DOHH2 (cell line): ENCODE measurements at regions not wholly inside any gene's neighbourhood (a gene's known extent, or its start where the extent isn't known, plus 50 kb on each side); places are given as distances from the start of the nearest gene placed in this dataset.

Experiments used
- H3F3A ChIP-seq: fragments of 200-600 bp; sonication (generic), shearing (Covaris generic); 2 replicates; pipeline ENCODE4 v1.6.0; 2016; ENCODE audit warnings: antibody characterized with exemption, mild to moderate bottlenecking; ENCODE audit not compliant: control insufficient read depth, insufficient read depth
- H3K27ac ChIP-seq: fragments of 200-600 bp; sonication (generic); 2 replicates; pipeline ENCODE4 v1.5.1; 2014; ENCODE audit warnings: low read depth, mild to moderate bottlenecking, low read length, moderate library complexity
- H3K27me3 ChIP-seq: fragments of 200-600 bp; sonication (generic); 2 replicates; pipeline ENCODE4 v1.6.1; 2014; ENCODE audit warnings: mild to moderate bottlenecking, low read length, mixed read lengths; ENCODE audit not compliant: control insufficient read depth
- H3K36me3 ChIP-seq: fragments of 200-600 bp; sonication (generic); 2 replicates; pipeline ENCODE4 v1.6.1; 2014; ENCODE audit warnings: mild to moderate bottlenecking, low read length, moderate library complexity, mixed read lengths; ENCODE audit not compliant: control insufficient read depth
- H3K4me1 ChIP-seq: fragments of 200-600 bp; sonication (generic); 2 replicates; pipeline ENCODE4 v1.6.1; 2014; ENCODE audit warnings: mild to moderate bottlenecking, low read length, mixed read lengths; ENCODE audit not compliant: control insufficient read depth
- H3K4me2 ChIP-seq: fragments of 200-600 bp; sonication (generic); 2 replicates; pipeline ENCODE4 v1.6.0; 2014; ENCODE audit warnings: mild to moderate bottlenecking, low read length, moderate library complexity
- H3K4me3 ChIP-seq: fragments of 200-600 bp; sonication (generic); 2 replicates; pipeline ENCODE4 v1.5.1; 2014; ENCODE audit warnings: mild to moderate bottlenecking, low read length, mixed read lengths
- H3K79me2 ChIP-seq: fragments of 200-600 bp; sonication (generic); 2 replicates; pipeline ENCODE4 v1.6.1; 2014; ENCODE audit warnings: mild to moderate bottlenecking, low read length, mixed read lengths; ENCODE audit not compliant: control insufficient read depth
- H3K9me2 ChIP-seq: fragments of 200-600 bp; sonication (generic); replicated peaks from 2 replicates; pipeline ENCODE4 v1.6.1; 2014; ENCODE audit warnings: mild to moderate bottlenecking, low read length, mixed read lengths; ENCODE audit not compliant: control insufficient read depth
- H3K9me3 ChIP-seq: fragments of 200-600 bp; sonication (generic); 2 replicates; pipeline ENCODE4 v1.6.1; 2014; ENCODE audit warnings: antibody characterized with exemption, low read length, mixed read lengths; ENCODE audit not compliant: control insufficient read depth, insufficient read depth
- H4K20me1 ChIP-seq: fragments of 200-600 bp; sonication (generic); 2 replicates; pipeline ENCODE4 v1.6.0; 2014; ENCODE audit warnings: low read depth, mild to moderate bottlenecking, antibody characterized with exemption, low read length, moderate library complexity; ENCODE audit not compliant: control insufficient read depth, insufficient read depth
- EZH2phosphoT487 ChIP-seq: fragments of 200-600 bp; sonication (generic); IDR thresholded peaks from 2 replicates; pipeline ENCODE4 v1.6.1; 2017; ENCODE audit warnings: borderline replicate concordance, mild to moderate bottlenecking, antibody characterized with exemption, low read length, moderate library complexity, mixed read lengths
- TF ChIP-seq, protein P1 (sequence below): fragments of 200-600 bp; sonication (generic); IDR thresholded peaks from one replicate; pipeline ENCODE4 v1.5.1; 2014; ENCODE audit warnings: antibody characterized with exemption, mild to moderate bottlenecking, low read depth, low read length; ENCODE audit not compliant: poor library complexity, severe bottlenecking

GRCh38 chr2:37842732-37843440, 82.2 kb upstream of the RMDN2 start:
- no peak overlapping the region for H3K4me2 ChIP-seq
- no peaks in the 10 kb centered on the region for H3K36me3 ChIP-seq
- no peak overlapping the region for H3K27ac ChIP-seq
- no peaks in the 10 kb centered on the region for H3K9me3 ChIP-seq
- no peaks in the 10 kb centered on the region for H3K4me1 ChIP-seq
- H3K4me3 ChIP-seq = no peak overlapping the region
- H4K20me1 ChIP-seq = no peaks in the 10 kb centered on the region
- H3K79me2 ChIP-seq = no peaks in the 10 kb centered on the region
- TF ChIP-seq EZH2phosphoT487 = no peak
- TF ChIP-seq, protein P1, sequence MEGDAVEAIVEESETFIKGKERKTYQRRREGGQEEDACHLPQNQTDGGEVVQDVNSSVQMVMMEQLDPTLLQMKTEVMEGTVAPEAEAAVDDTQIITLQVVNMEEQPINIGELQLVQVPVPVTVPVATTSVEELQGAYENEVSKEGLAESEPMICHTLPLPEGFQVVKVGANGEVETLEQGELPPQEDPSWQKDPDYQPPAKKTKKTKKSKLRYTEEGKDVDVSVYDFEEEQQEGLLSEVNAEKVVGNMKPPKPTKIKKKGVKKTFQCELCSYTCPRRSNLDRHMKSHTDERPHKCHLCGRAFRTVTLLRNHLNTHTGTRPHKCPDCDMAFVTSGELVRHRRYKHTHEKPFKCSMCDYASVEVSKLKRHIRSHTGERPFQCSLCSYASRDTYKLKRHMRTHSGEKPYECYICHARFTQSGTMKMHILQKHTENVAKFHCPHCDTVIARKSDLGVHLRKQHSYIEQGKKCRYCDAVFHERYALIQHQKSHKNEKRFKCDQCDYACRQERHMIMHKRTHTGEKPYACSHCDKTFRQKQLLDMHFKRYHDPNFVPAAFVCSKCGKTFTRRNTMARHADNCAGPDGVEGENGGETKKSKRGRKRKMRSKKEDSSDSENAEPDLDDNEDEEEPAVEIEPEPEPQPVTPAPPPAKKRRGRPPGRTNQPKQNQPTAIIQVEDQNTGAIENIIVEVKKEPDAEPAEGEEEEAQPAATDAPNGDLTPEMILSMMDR = no peak
- H3F3A ChIP-seq = no peaks in the 10 kb centered on the region
- no peaks in the 10 kb centered on the region for H3K9me2 ChIP-seq
- peaks cover 24% of the 10 kb centered on the region for H3K27me3 ChIP-seq

GRCh38 chr2:37843556-37843955, 81.5 kb upstream of the RMDN2 start:
- no peaks in the 10 kb centered on the region for H3K36me3 ChIP-seq
- H3K27ac ChIP-seq = no peak overlapping the region
- H3F3A ChIP-seq = no peaks in the 10 kb centered on the region
- H3K4me2 ChIP-seq = no peak overlapping the region
- H3K4me3 ChIP-seq = no peak overlapping the region
- peaks cover 24% of the 10 kb centered on the region for H3K27me3 ChIP-seq
- TF ChIP-seq, protein P1 = no peak
- TF ChIP-seq EZH2phosphoT487 = no peak
- no peaks in the 10 kb centered on the region for H3K4me1 ChIP-seq
- H3K9me2 ChIP-seq = no peaks in the 10 kb centered on the region
- no peaks in the 10 kb centered on the region for H3K79me2 ChIP-seq
- H3K9me3 ChIP-seq = no peaks in the 10 kb centered on the region
- no peaks in the 10 kb centered on the region for H4K20me1 ChIP-seq

GRCh38 chr2:37846207-37846606, 78.9 kb upstream of the RMDN2 start:
- no peak overlapping the region for H3K4me3 ChIP-seq
- H4K20me1 ChIP-seq = no peaks in the 10 kb centered on the region
- H3K27ac ChIP-seq = no peak overlapping the region
- H3K4me1 ChIP-seq = no peaks in the 10 kb centered on the region
- H3K79me2 ChIP-seq = no peaks in the 10 kb centered on the region
- no peaks in the 10 kb centered on the region for H3K36me3 ChIP-seq
- no peak overlapping the region for H3K4me2 ChIP-seq
- H3F3A ChIP-seq = no peaks in the 10 kb centered on the region
- H3K9me3 ChIP-seq = no peaks in the 10 kb centered on the region
- TF ChIP-seq, protein P1 = no peak
- no peak for TF ChIP-seq EZH2phosphoT487
- no peaks in the 10 kb centered on the region for H3K9me2 ChIP-seq
- peaks cover 24% of the 10 kb centered on the region for H3K27me3 ChIP-seq
